ENCODE measurements at regions not wholly inside any gene's neighbourhood (a gene's known extent, or its start where the extent isn't known, plus 50 kb on each side); places are given as distances from the start of the nearest gene placed in this dataset.

- POLR2A ChIA-PET (ENCODE audit: partially characterized antibody): no interaction called here
- no peak overlapping the region for H3K27ac ChIP-seq (ENCODE audit: low read depth, low read length)
- CTCF ChIA-PET (ENCODE audit: partially characterized antibody): interaction anchor here (1.5 kb wide), 1 partner anchor 10 kb away, joined by 4 read pairs; no protein-coding TSS in a partner anchor
- Mint-ChIP-seq H3K36me3 (no peaks in the 10 kb centered on the region), H3K4me3 (no peak overlapping the region), H3K27ac (no peak overlapping the region), H3K4me1 (no peaks in the 10 kb centered on the region), H3K27me3 (peaks cover 5 to 8% of the 10 kb centered on the region in 2 donors), H3K9me3 (no peaks in the 10 kb centered on the region)
- H3K4me1 ChIP-seq (ENCODE audit: insufficient read depth, low read length): no peaks in the 10 kb centered on the region
- H3K4me3 ChIP-seq (ENCODE audit: low read length in 2 of 2): no peak overlapping the region
- intact Hi-C loops (cut with micrococcal nuclease): loop anchor here (10.0 kb wide), 1 partner anchor 856 kb away; no protein-coding TSS in a partner anchor
- no peaks in the 10 kb centered on the region for H3K36me3 ChIP-seq (ENCODE audit: insufficient read depth, low read length)
- H3K9me3 ChIP-seq (ENCODE audit: control insufficient read depth in 1 of 2, low read length in 2 of 2): no peaks in the 10 kb centered on the region
- no peak for DNase-seq
- no peaks in the 10 kb centered on the region for H3K27me3 ChIP-seq (ENCODE audit: insufficient read depth, low read length)
Observed at GRCh38 chr1:65681096-65681495, 111.6 kb upstream of the PDE4B start.

DNA sequence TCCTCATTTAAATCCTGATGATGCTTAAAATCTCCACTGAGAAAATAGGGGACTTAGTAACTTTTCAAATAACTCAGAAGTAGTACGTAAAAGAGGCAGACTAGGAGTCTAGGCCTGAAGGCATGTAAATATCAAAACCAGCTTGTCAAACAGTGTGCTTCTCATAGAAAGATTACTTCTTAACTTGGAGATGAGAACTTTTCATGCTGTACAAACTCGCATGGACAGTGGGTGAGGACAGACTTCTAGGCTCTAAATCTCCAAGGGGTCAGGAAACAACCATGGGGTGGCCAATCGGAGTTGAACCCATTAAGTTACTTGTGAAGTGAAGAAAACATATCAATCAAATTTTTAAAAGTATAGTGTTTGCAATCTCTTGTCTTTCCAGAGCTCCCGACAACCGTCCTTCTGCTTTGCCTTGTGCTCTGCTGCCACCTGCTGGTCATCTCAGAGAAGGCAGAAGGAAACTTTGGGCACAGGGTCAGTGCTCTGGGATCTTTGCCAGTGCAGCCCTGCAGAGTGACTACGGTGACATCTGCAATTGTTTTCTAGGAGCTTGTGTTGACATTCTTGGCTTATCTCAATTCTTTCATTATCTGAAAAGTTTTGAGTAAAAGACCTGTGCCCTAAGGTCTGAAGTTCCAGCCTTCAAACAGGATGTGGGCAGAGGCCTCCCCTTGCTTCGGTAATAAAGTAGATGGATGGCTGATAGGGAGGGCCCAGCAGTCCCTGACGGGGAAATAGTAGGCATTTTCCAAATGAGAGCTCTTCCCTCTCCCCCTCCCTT, 105.1 kb upstream of the PDE4B start:
- peaks cover 8% of the 10 kb centered on the region for H3K4me1 ChIP-seq (ENCODE audit: insufficient read depth, low read length)
- ChIA-PET POLR2A (ENCODE audit: partially characterized antibody) (interaction anchor here (0.7 to 1.2 kb wide), 2 partner anchors 268 to 613 kb away, joined by 3 to 5 read pairs; partner anchors contain the start of genes LEPR and LEPROT), CTCF (ENCODE audit: partially characterized antibody) (interaction anchor here (0.7 to 4.8 kb wide), 39 partner anchors 9 to 1419 kb away, joined by 3 to 43 read pairs (median 4); no protein-coding TSS in a partner anchor)
- DNase-seq: peak; percentile 54 to 75 (median 66)
- H3K9me3 ChIP-seq (ENCODE audit: control insufficient read depth in 1 of 2, low read length in 2 of 2): no peaks in the 10 kb centered on the region
- no peak overlapping the region for H3K27ac ChIP-seq (ENCODE audit: low read depth, low read length)
- H3K4me1 Mint-ChIP-seq: peaks cover 0 to 9% (median 4%) of the 10 kb centered on the region in 4 donors
- no peaks in the 10 kb centered on the region for H3K36me3 ChIP-seq (ENCODE audit: insufficient read depth, low read length)
- intact Hi-C loops (cut with micrococcal nuclease): loop anchor here (1.0 to 10.0 kb wide), 7 partner anchors 256 to 1419 kb away; no protein-coding TSS in a partner anchor
- no peaks in the 10 kb centered on the region for H3K27me3 ChIP-seq (ENCODE audit: insufficient read depth, low read length)
- H3K9me3 Mint-ChIP-seq: no peaks in the 10 kb centered on the region
- H3K27me3 Mint-ChIP-seq: peaks cover 6 to 10% of the 10 kb centered on the region in 2 donors
- H3K36me3 Mint-ChIP-seq: no peaks in the 10 kb centered on the region
- no peak overlapping the region for H3K4me3 ChIP-seq (ENCODE audit: low read length in 2 of 2)
- H3K4me3 Mint-ChIP-seq: no peak overlapping the region
- H3K27ac Mint-ChIP-seq: no peak overlapping the region

DNA sequence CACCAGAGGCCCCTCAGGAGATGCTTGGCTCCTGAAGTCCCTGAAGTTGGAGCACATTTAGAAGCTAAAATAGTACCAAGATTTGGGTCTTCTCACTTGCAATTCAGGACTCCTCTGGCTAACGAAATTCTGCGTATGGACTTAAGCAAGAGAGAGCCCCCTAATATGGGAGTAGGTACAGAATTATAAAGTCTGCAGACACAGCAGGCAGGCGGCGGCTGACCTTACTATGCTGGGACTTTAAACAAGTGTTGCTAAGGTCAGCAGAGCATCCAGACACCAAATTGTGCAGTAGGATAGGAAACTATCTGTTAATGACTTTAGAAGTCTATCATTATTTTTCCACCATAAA, 104.5 kb upstream of the PDE4B start:
- H3K4me3 Mint-ChIP-seq: no peak overlapping the region
- no peaks in the 10 kb centered on the region for H3K36me3 Mint-ChIP-seq
- Histone ChIP-seq H3K4me1 (ENCODE audit: insufficient read depth, low read length) (peaks cover 8% of the 10 kb centered on the region), H3K9me3 (ENCODE audit: control insufficient read depth in 1 of 2, low read length in 2 of 2) (no peaks in the 10 kb centered on the region), H3K36me3 (ENCODE audit: insufficient read depth, low read length) (no peaks in the 10 kb centered on the region), H3K4me3 (ENCODE audit: low read length in 2 of 2) (no peak overlapping the region), H3K27ac (ENCODE audit: low read depth, low read length) (no peak overlapping the region), H3K27me3 (ENCODE audit: insufficient read depth, low read length) (no peaks in the 10 kb centered on the region)
- intact Hi-C loops (cut with micrococcal nuclease): loop anchor here (2.0 to 10.0 kb wide), 3 partner anchors 611 to 1001 kb away; no protein-coding TSS in a partner anchor
- no peak overlapping the region for H3K27ac Mint-ChIP-seq
- peaks cover 0 to 9% (median 4%) of the 10 kb centered on the region in 4 donors for H3K4me1 Mint-ChIP-seq
- DNase-seq: no peak
- POLR2A ChIA-PET (ENCODE audit: partially characterized antibody): interaction anchor here (0.7 to 1.2 kb wide), 2 partner anchors 268 to 613 kb away, joined by 3 to 5 read pairs; partner anchors contain the start of genes LEPR and LEPROT
- CTCF ChIA-PET (ENCODE audit: partially characterized antibody): interaction anchor here (0.8 to 4.8 kb wide), 35 partner anchors 9 to 1419 kb away, joined by 3 to 43 read pairs (median 5); no protein-coding TSS in a partner anchor
- H3K27me3 Mint-ChIP-seq: peaks cover 6 to 7% of the 10 kb centered on the region in 2 donors
- H3K9me3 Mint-ChIP-seq: no peaks in the 10 kb centered on the region

GRCh38 chr1:65688848-65689247, 103.8 kb upstream of the PDE4B start:
- H3K27me3 ChIP-seq (ENCODE audit: insufficient read depth, low read length): no peaks in the 10 kb centered on the region
- H3K27ac Mint-ChIP-seq: no peak overlapping the region
- peaks cover 0 to 9% (median 4%) of the 10 kb centered on the region in 4 donors for H3K4me1 Mint-ChIP-seq

DNA sequence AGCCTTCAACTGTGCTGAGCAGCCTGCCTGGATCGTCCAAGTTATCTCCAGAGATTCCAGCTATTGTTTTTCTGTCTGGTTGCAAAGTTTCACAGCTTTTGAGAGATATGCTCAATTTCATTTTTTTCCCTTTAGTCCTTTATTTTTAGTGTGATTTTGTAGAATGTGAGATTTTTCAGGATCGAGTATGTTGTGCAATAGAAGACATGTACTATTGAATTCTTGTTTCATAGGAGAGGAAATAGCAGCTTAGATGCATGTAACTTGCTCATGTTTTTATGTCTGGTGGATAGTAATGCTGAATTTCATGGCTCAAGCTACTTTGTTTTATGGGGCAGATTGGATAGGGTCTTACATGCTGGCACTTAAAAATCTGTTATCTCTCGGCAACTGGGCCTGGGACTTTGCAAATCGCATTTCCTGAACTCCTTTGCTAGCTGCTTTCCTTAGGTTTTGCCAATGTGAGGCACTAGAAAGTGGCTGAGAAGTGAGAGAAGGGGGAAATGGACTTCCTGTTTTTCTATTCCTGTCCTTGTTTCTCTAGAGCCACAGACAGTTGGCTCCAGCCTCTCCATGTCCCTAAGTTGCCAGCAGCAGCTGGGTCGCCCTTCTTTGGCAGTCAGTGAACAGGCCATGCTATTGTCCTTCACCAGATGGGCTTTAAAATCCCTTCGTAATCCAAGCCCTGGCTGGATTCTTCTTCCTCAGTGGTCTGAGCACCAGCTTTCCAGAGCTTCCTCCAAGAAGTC, 101.4 kb upstream of the PDE4B start:
- Mint-ChIP-seq H3K9me3 (no peaks in the 10 kb centered on the region), H3K4me1 (peaks cover 0 to 9% (median 4%) of the 10 kb centered on the region in 4 donors), H3K27ac (no peak overlapping the region), H3K27me3 (peaks cover 1 to 4% of the 10 kb centered on the region in 2 donors), H3K4me3 (no peak overlapping the region), H3K36me3 (no peaks in the 10 kb centered on the region)
- Histone ChIP-seq H3K9me3 (ENCODE audit: control insufficient read depth in 1 of 2, low read length in 2 of 2) (no peaks in the 10 kb centered on the region), H3K4me3 (ENCODE audit: low read length in 2 of 2) (no peak overlapping the region), H3K27me3 (ENCODE audit: insufficient read depth, low read length) (no peaks in the 10 kb centered on the region), H3K27ac (ENCODE audit: low read depth, low read length) (no peak overlapping the region), H3K36me3 (ENCODE audit: insufficient read depth, low read length) (no peaks in the 10 kb centered on the region), H3K4me1 (ENCODE audit: insufficient read depth, low read length) (peaks cover 8% of the 10 kb centered on the region)
- CTCF ChIA-PET (ENCODE audit: partially characterized antibody): interaction anchor here (1.0 to 2.8 kb wide), 4 partner anchors 9 to 476 kb away, joined by 3 to 9 read pairs (median 4); partner anchors contain the start of genes LEPR and LEPROT
- DNase-seq: no peak
- intact Hi-C loops (cut with micrococcal nuclease): loop anchor here (10.0 kb wide), 1 partner anchor 753 kb away; no protein-coding TSS in a partner anchor
- POLR2A ChIA-PET (ENCODE audit: partially characterized antibody): no interaction called here

More at GRCh38 chr1:65688848-65689247, 103.8 kb upstream of the PDE4B start:
- Histone ChIP-seq H3K36me3 (ENCODE audit: insufficient read depth, low read length) (no peaks in the 10 kb centered on the region), H3K9me3 (ENCODE audit: control insufficient read depth in 1 of 2, low read length in 2 of 2) (no peaks in the 10 kb centered on the region), H3K27ac (ENCODE audit: low read depth, low read length) (no peak overlapping the region), H3K4me1 (ENCODE audit: insufficient read depth, low read length) (peaks cover 8% of the 10 kb centered on the region), H3K4me3 (ENCODE audit: low read length in 2 of 2) (no peak overlapping the region)
- H3K36me3 Mint-ChIP-seq: no peaks in the 10 kb centered on the region
- no peaks in the 10 kb centered on the region for H3K9me3 Mint-ChIP-seq
- no peak for DNase-seq
- H3K4me3 Mint-ChIP-seq: no peak overlapping the region
- CTCF ChIA-PET (ENCODE audit: partially characterized antibody): interaction anchor here (1.6 to 4.8 kb wide), 8 partner anchors 11 to 614 kb away, joined by 5 to 43 read pairs (median 8); no protein-coding TSS in a partner anchor
- H3K27me3 Mint-ChIP-seq: peaks cover 4 to 6% of the 10 kb centered on the region in 2 donors
- POLR2A ChIA-PET (ENCODE audit: partially characterized antibody): no interaction called here
- intact Hi-C loops (cut with micrococcal nuclease): loop anchor here (2.0 to 10.0 kb wide), 3 partner anchors 612 to 1002 kb away; no protein-coding TSS in a partner anchor

DNA sequence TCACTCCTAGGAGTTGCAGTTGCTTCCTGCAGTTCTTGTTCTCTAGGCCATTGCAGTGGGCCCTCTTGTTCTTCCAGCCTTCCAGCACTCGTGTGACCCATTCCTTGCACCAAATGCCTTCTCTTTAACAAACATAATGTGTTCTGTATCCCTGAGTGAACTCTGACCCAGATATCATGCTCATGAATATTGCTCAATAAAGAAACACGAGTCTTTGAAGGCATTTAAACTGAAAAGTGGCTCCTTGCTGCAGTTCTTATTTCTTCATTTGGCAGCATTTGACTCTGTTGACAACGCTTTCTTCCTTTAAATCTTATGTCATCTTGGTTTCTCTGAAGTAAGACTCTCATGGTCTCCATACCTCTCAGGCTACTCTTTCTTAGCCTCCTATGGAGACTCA, 100.7 kb upstream of the PDE4B start:
- Mint-ChIP-seq H3K4me3 (no peak overlapping the region), H3K27me3 (peaks cover 0 to 1% of the 10 kb centered on the region in 2 donors), H3K27ac (no peak overlapping the region), H3K4me1 (peaks cover 0 to 9% (median 4%) of the 10 kb centered on the region in 4 donors), H3K9me3 (no peaks in the 10 kb centered on the region), H3K36me3 (no peaks in the 10 kb centered on the region)
- Histone ChIP-seq H3K36me3 (ENCODE audit: insufficient read depth, low read length) (no peaks in the 10 kb centered on the region), H3K27me3 (ENCODE audit: insufficient read depth, low read length) (no peaks in the 10 kb centered on the region), H3K9me3 (ENCODE audit: control insufficient read depth in 1 of 2, low read length in 2 of 2) (no peaks in the 10 kb centered on the region), H3K4me3 (ENCODE audit: low read length in 2 of 2) (no peak overlapping the region), H3K27ac (ENCODE audit: low read depth, low read length) (no peak overlapping the region), H3K4me1 (ENCODE audit: insufficient read depth, low read length) (peaks cover 8% of the 10 kb centered on the region)
- DNase-seq: no peak
- CTCF ChIA-PET (ENCODE audit: partially characterized antibody): interaction anchor here (1.3 kb wide), 1 partner anchor 272 kb away, joined by 3 read pairs; the partner anchor contains the start of genes LEPR and LEPROT
- intact Hi-C loops (cut with micrococcal nuclease): loop anchor here (10.0 kb wide), 1 partner anchor 753 kb away; no protein-coding TSS in a partner anchor
- POLR2A ChIA-PET (ENCODE audit: partially characterized antibody): no interaction called here

All from CD4-positive, alpha-beta memory T cell (primary cell).